A673 (cell line): ENCODE measurements at regions not wholly inside any gene's neighbourhood (a gene's known extent, or its start where the extent isn't known, plus 50 kb on each side); places are given as distances from the start of the nearest gene placed in this dataset.

Experiments
- CTCF ChIP-seq: fragments of 300-800, 200-600 bp; sonication (generic); conservative IDR thresholded peaks from 2 replicates; pipeline ENCODE4 v1.5.1; 2017; ENCODE audit warnings: low read depth, mild to moderate bottlenecking, antibody characterized with exemption, low read length, moderate library complexity, mixed read lengths
- EZH2 ChIP-seq: fragments of 200-600 bp; sonication (generic); IDR thresholded peaks from 2 replicates; pipeline ENCODE4 v1.6.1; 2017; ENCODE audit warnings: borderline replicate concordance, low read depth, mild to moderate bottlenecking, mixed read lengths, antibody characterized with exemption, low read length; ENCODE audit not compliant: poor library complexity, severe bottlenecking

- TF ChIP-seq CTCF: peak; percentile 58
- TF ChIP-seq EZH2: no peak
These were observed 443.5 kb downstream of the XIRP2 start for GRCh38 chr2:167331636-167332232.
